H1 (cell line): ENCODE measurements at regions not wholly inside any gene's neighbourhood (a gene's known extent, or its start where the extent isn't known, plus 50 kb on each side); places are given as distances from the start of the nearest gene placed in this dataset.

Experiments
- CTCF ChIA-PET: fragments of 300-600 bp; sonication (Branson Sonifier 250); formaldehyde crosslinking; loops from one replicate; lab custom pipeline; 2021; ENCODE audit not compliant: partially characterized antibody; lab: Charles Lee
- POLR2A ChIA-PET: fragments of 300-600 bp; sonication (Branson Sonifier 250); formaldehyde crosslinking; loops from one replicate; lab custom pipeline; 2021; ENCODE audit warnings: inconsistent platforms; ENCODE audit not compliant: partially characterized antibody; lab: Charles Lee
- DNase-seq, 2 experiments: peaks; one replicate each; pipeline versions ENCODE4 v3.0.0 to v3.0.0-alpha.2; 2010 to 2022; ENCODE audit warnings: low spot score in 2 of 2, low read depth in 1 of 2, mixed read lengths in 1 of 2
- FAIRE-seq: peaks from 2 replicates; lab custom pipeline; 2011; peaks lifted over from hg19 to GRCh38; lab: Jason Lieb, UNC
- H2AFZ ChIP-seq: 2 replicates; pipeline ENCODE4 v1.8.1; 2012; ENCODE audit warnings: low read length, inconsistent platforms
- H2AK5ac ChIP-seq: 2 replicates; pipeline ENCODE4 v1.6.1; 2013; ENCODE audit warnings: low read depth, low read length
- H2BK120ac ChIP-seq: replicated peaks from 2 replicates; pipeline ENCODE3; 2013; ENCODE audit warnings: low read depth, low read length, inconsistent platforms
- H2BK12ac ChIP-seq: 2 replicates; pipeline ENCODE4 v1.6.1; 2013; ENCODE audit warnings: low read depth, low read length
- H2BK15ac ChIP-seq: 2 replicates; pipeline ENCODE4 v1.6.1; 2013; ENCODE audit warnings: low read length
- H2BK20ac ChIP-seq: 2 replicates; pipeline ENCODE4 v1.6.1; 2013; ENCODE audit warnings: low read length
- H2BK5ac ChIP-seq: 2 replicates; pipeline ENCODE4 v1.6.1; 2013; ENCODE audit warnings: low read depth, low read length
- H3K14ac ChIP-seq: 2 replicates; pipeline ENCODE4 v1.6.1; 2013; ENCODE audit warnings: inconsistent platforms; ENCODE audit not compliant: insufficient read length
- H3K18ac ChIP-seq: 2 replicates; pipeline ENCODE4 v1.6.1; 2013; ENCODE audit warnings: low read length; ENCODE audit errors: extremely low read depth
- H3K23ac ChIP-seq: 2 replicates; pipeline ENCODE4 v1.6.1; 2013; ENCODE audit warnings: inconsistent platforms; ENCODE audit not compliant: insufficient read length
- H3K23me2 ChIP-seq: 2 replicates; pipeline ENCODE4 v1.6.1; 2013; ENCODE audit warnings: low read depth, low read length
- H3K27ac ChIP-seq: 2 replicates; pipeline ENCODE4 v1.6.1; 2011; ENCODE audit warnings: low read depth, low read length, inconsistent platforms
- H3K27me3 ChIP-seq, 4 experiments: replicated peaks in 1 of 4; 1 replicate in 1 of 4; 2 replicates in 3 of 4; pipeline versions ENCODE4 v1.6.1 to v1.8.1; 2011 to 2013; ENCODE audit warnings: low read length in 3 of 4, mild to moderate bottlenecking in 3 of 4, inconsistent platforms in 2 of 4, mixed read lengths in 2 of 4, moderate library complexity in 1 of 4; ENCODE audit not compliant: control insufficient read depth in 3 of 4, insufficient read depth in 3 of 4; ENCODE audit errors: extremely low read depth in 1 of 4
- H3K36me3 ChIP-seq, 4 experiments: 2 replicates each; pipeline versions ENCODE4 v1.6.1 to v1.8.1; 2011 to 2013; ENCODE audit warnings: mild to moderate bottlenecking in 4 of 4, low read length in 3 of 4, moderate library complexity in 2 of 4, control low read depth in 1 of 4, inconsistent platforms in 1 of 4; ENCODE audit not compliant: insufficient read depth in 4 of 4, control insufficient read depth in 2 of 4
- H3K4ac ChIP-seq: replicated peaks from 2 replicates; pipeline ENCODE3; 2013; ENCODE audit warnings: low read length, low read depth, mixed read lengths, inconsistent platforms; ENCODE audit not compliant: insufficient read length
- H3K4me1 ChIP-seq, 4 experiments: replicated peaks in 1 of 4; 1 replicate in 1 of 4; 2 replicates in 3 of 4; pipeline versions ENCODE4 v1.6.1 to v1.8.1; 2011 to 2013; ENCODE audit warnings: low read length in 3 of 4, inconsistent platforms in 2 of 4, mixed read lengths in 1 of 4; ENCODE audit not compliant: insufficient read depth in 4 of 4, control insufficient read depth in 3 of 4
- H3K4me2 ChIP-seq, 2 experiments: 2 replicates each; pipeline versions ENCODE4 v1.6.1 to v1.8.1; 2011 to 2013; ENCODE audit warnings: low read depth in 2 of 2, low read length in 2 of 2, control low read depth in 1 of 2, inconsistent platforms in 1 of 2, mild to moderate bottlenecking in 1 of 2; ENCODE audit not compliant: insufficient read depth in 1 of 2
- H3K4me3 ChIP-seq, 4 experiments: fragments of 200-600, 300-600 bp in 1 of 4; sonication (generic), shearing (Covaris generic), sonication (Bioruptor Twin) in 1 of 4; 2 replicates each; pipeline versions ENCODE4 v1.5.1 to v1.8.1; 2011 to 2016; ENCODE audit warnings: low read length in 4 of 4, low read depth in 3 of 4, control low read depth in 2 of 4, inconsistent platforms in 2 of 4, mild to moderate bottlenecking in 2 of 4, mixed read lengths in 1 of 4, moderate library complexity in 1 of 4; ENCODE audit not compliant: insufficient read depth in 2 of 4; ENCODE audit errors: extremely low read depth in 1 of 4
- H3K56ac ChIP-seq: replicated peaks from 2 replicates; pipeline ENCODE3; 2013; ENCODE audit warnings: low read depth, mild to moderate bottlenecking, mixed read lengths, low read length, inconsistent platforms; ENCODE audit not compliant: insufficient read length
- H3K79me1 ChIP-seq: 2 replicates; pipeline ENCODE4 v1.6.1; 2013; ENCODE audit warnings: low read depth, low read length, control low read depth
- H3K79me2 ChIP-seq, 2 experiments: 2 replicates each; pipeline versions ENCODE4 v1.6.1 to v1.8.1; 2012 to 2013; ENCODE audit warnings: low read length in 2 of 2, mild to moderate bottlenecking in 2 of 2, inconsistent platforms in 1 of 2; ENCODE audit not compliant: insufficient read depth in 2 of 2, control insufficient read depth in 1 of 2
- H3K9ac ChIP-seq, 4 experiments: replicated peaks in 1 of 4; 1 replicate in 1 of 4; 2 replicates in 3 of 4; pipeline versions ENCODE4 v1.6.1 to v1.8.1; 2011 to 2013; ENCODE audit warnings: low read depth in 3 of 4, low read length in 3 of 4, control low read depth in 2 of 4, mild to moderate bottlenecking in 2 of 4, moderate library complexity in 2 of 4, inconsistent platforms in 1 of 4; ENCODE audit errors: extremely low read depth in 1 of 4
- H3K9me3 ChIP-seq, 2 experiments: 2 replicates each; pipeline versions ENCODE4 v1.6.1 to v1.8.1; 2012 to 2013; ENCODE audit warnings: mild to moderate bottlenecking in 2 of 2, moderate library complexity in 2 of 2, control low read depth in 1 of 2, inconsistent platforms in 1 of 2, low read depth in 1 of 2, low read length in 1 of 2, mixed read lengths in 1 of 2; ENCODE audit not compliant: insufficient read depth in 2 of 2
- H4K20me1 ChIP-seq, 2 experiments: replicated peaks in 1 of 2; 2 replicates each; pipeline versions ENCODE3 to v1.8.1; 2011 to 2013; ENCODE audit warnings: inconsistent platforms in 2 of 2, low read length in 2 of 2, mild to moderate bottlenecking in 1 of 2; ENCODE audit not compliant: insufficient read depth in 2 of 2, control insufficient read depth in 1 of 2
- H4K5ac ChIP-seq: 2 replicates; pipeline ENCODE4 v1.6.1; 2013; ENCODE audit warnings: low read length, low read depth, mixed read lengths, inconsistent platforms; ENCODE audit not compliant: insufficient read length
- H4K8ac ChIP-seq: 2 replicates; pipeline ENCODE4 v1.8.0; 2013; ENCODE audit warnings: mild to moderate bottlenecking, moderate library complexity, low read length, inconsistent platforms; ENCODE audit not compliant: insufficient read depth; ENCODE audit errors: extremely low read depth
- H4K91ac ChIP-seq: replicated peaks from 2 replicates; pipeline ENCODE3; 2013; ENCODE audit warnings: low read length, mixed read lengths, inconsistent platforms; ENCODE audit not compliant: insufficient read length
- ASH2L ChIP-seq: fragments of 200-600, 300-600 bp; sonication (generic); IDR thresholded peaks from one replicate; pipeline ENCODE4 v1.7.1; 2017; ENCODE audit warnings: low read length
- CTCF ChIP-seq, 3 experiments: IDR thresholded peaks; 1 replicate in 2 of 3; 2 replicates in 1 of 3; pipeline versions ENCODE4 v1.5.1 to v1.6.1; 2011; ENCODE audit warnings: low read length in 3 of 3, mild to moderate bottlenecking in 3 of 3, inconsistent platforms in 2 of 3, low read depth in 1 of 3, moderate library complexity in 1 of 3; ENCODE audit not compliant: insufficient read depth in 1 of 3; ENCODE audit errors: control extremely low read depth in 1 of 3
- EGR1 ChIP-seq: IDR thresholded peaks from 2 replicates; pipeline ENCODE4 v1.6.1; 2011; ENCODE audit warnings: low read depth, low read length, borderline replicate concordance
- JUN ChIP-seq: IDR thresholded peaks from 2 replicates; pipeline ENCODE4 v1.6.1; 2011; ENCODE audit warnings: low read depth, mild to moderate bottlenecking, improper control_type of control experiment, low read length
- KDM4A ChIP-seq: IDR thresholded peaks from one replicate; pipeline ENCODE4 v1.7.1; 2012; ENCODE audit warnings: low read depth, mild to moderate bottlenecking, moderate library complexity, low read length, inconsistent platforms; ENCODE audit not compliant: severe bottlenecking
- RBBP5 ChIP-seq: IDR thresholded peaks from 2 replicates; pipeline ENCODE4 v1.7.1; 2012; ENCODE audit warnings: low read depth, mild to moderate bottlenecking, inconsistent platforms, low read length, moderate library complexity, borderline replicate concordance
- SIN3A ChIP-seq, 2 experiments: IDR thresholded peaks in 1 of 2; conservative IDR thresholded peaks in 1 of 2; 2 replicates each; pipeline ENCODE4 v1.6.1; 2011 to 2012; ENCODE audit warnings: low read length in 2 of 2, improper control_type of control experiment in 1 of 2, low read depth in 1 of 2, mild to moderate bottlenecking in 1 of 2
- TAF1 ChIP-seq: IDR thresholded peaks from 2 replicates; pipeline ENCODE4 v1.6.1; 2011; ENCODE audit warnings: mild to moderate bottlenecking, low read depth, low read length
- TBP ChIP-seq: IDR thresholded peaks from 2 replicates; pipeline ENCODE4 v1.6.1; 2011; ENCODE audit warnings: low read depth, low read length, improper control_type of control experiment
- TCF12 ChIP-seq: IDR thresholded peaks from 2 replicates; pipeline ENCODE4 v1.6.1; 2011; ENCODE audit warnings: low read depth, mild to moderate bottlenecking, low read length
- TEAD4 ChIP-seq: IDR thresholded peaks from 2 replicates; pipeline ENCODE4 v1.6.1; 2012; ENCODE audit warnings: low read depth, low read length, inconsistent platforms, mixed read lengths
- YY1 ChIP-seq: IDR thresholded peaks from 2 replicates; pipeline ENCODE4 v1.6.1; 2011; ENCODE audit warnings: low read depth, mild to moderate bottlenecking, low read length
- TF ChIP-seq, protein P1 (sequence below): IDR thresholded peaks from 2 replicates; pipeline ENCODE4 v1.6.1; 2011; ENCODE audit warnings: low read length, improper control_type of control experiment

DNA sequence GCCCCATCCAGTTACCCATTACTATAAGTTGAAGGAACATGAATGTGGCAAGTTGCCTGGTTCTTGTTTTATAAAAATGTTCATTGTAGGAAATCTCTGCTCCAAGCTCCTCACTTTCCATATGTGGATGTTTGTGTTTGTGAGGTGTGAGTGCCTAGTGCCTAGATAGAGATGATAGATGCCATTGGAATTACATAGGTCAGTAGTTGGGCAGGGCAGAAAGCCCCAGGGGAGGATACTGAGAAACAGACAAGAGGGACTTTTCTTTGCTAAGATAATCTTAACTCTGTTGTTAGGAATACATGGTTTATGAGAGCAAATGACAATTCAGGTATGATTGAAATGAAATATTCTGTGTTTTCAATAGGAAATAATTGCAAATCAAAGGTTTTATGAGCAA, 226.3 kb upstream of the GRIP1 start:
- no peak overlapping the region for H4K5ac ChIP-seq
- H3K23me2 ChIP-seq = no peaks in the 10 kb centered on the region
- CTCF ChIA-PET = interaction anchor here (0.7 kb wide), 1 partner anchor 201 kb away, joined by 4 read pairs; no protein-coding TSS in a partner anchor
- no peak overlapping the region for H2AFZ ChIP-seq
- H4K20me1 ChIP-seq = no peaks in the 10 kb centered on the region
- no peaks in the 10 kb centered on the region for H3K79me1 ChIP-seq
- POLR2A ChIA-PET = no interaction called here
- H2BK5ac ChIP-seq = no peak overlapping the region
- H3K9me3 ChIP-seq = no peaks in the 10 kb centered on the region
- no peak overlapping the region for H2BK20ac ChIP-seq
- H4K91ac ChIP-seq = no peak overlapping the region
- no peaks in the 10 kb centered on the region for H3K27me3 ChIP-seq
- no peak overlapping the region for H3K9ac ChIP-seq
- no peak overlapping the region for H3K4me3 ChIP-seq
- H3K27ac ChIP-seq = no peak overlapping the region
- peaks cover 0 to 3% (median 0%) of the 10 kb centered on the region in 4 experiments; a peak in 1 of 7 replicates for H3K4me1 ChIP-seq
- H3K23ac ChIP-seq = no peak overlapping the region
- no peak overlapping the region for H2BK12ac ChIP-seq
- no peak overlapping the region for H4K8ac ChIP-seq
- no peak overlapping the region for H3K4me2 ChIP-seq
- H2BK120ac ChIP-seq = no peak overlapping the region
- FAIRE-seq = no peak
- no peak overlapping the region for H3K14ac ChIP-seq
- no peaks in the 10 kb centered on the region for H3K36me3 ChIP-seq
- H3K79me2 ChIP-seq = no peaks in the 10 kb centered on the region
- H3K4ac ChIP-seq = no peak overlapping the region
- H2AK5ac ChIP-seq = no peak overlapping the region
- no peak for DNase-seq
- no peak overlapping the region for H2BK15ac ChIP-seq
- H3K56ac ChIP-seq = no peak overlapping the region
- no peak overlapping the region for H3K18ac ChIP-seq
- TF ChIP-seq TAF1 = no peak
- TF ChIP-seq TCF12 = no peak
- TF ChIP-seq TEAD4 = no peak
- no peak for TF ChIP-seq TBP
- TF ChIP-seq YY1 = no peak
- TF ChIP-seq ASH2L = no peak
- TF ChIP-seq CTCF (IDR thresholded peaks at IDR 0.05; ENCODE audit: control extremely low read depth in 1 of 3, insufficient read depth in 1 of 3, low read depth in 1 of 3, low read length in 3 of 3) = no peak
- TF ChIP-seq, protein P1, sequence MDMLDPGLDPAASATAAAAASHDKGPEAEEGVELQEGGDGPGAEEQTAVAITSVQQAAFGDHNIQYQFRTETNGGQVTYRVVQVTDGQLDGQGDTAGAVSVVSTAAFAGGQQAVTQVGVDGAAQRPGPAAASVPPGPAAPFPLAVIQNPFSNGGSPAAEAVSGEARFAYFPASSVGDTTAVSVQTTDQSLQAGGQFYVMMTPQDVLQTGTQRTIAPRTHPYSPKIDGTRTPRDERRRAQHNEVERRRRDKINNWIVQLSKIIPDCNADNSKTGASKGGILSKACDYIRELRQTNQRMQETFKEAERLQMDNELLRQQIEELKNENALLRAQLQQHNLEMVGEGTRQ = no peak
- TF ChIP-seq EGR1 = no peak
- TF ChIP-seq RBBP5 = no peak
- TF ChIP-seq JUN = no peak
- TF ChIP-seq SIN3A (conservative IDR thresholded peaks at IDR 0.05 in 1 of 2, IDR thresholded peaks at IDR 0.05 in 1 of 2; ENCODE audit: low read depth in 1 of 2, low read length in 2 of 2) = no peak
- TF ChIP-seq KDM4A = no peak
